Astrocyte of the cerebellum (primary cell): ENCODE measurements at regions not wholly inside any gene's neighbourhood (a gene's known extent, or its start where the extent isn't known, plus 50 kb on each side); places are given as distances from the start of the nearest gene placed in this dataset.

Source experiments
- DNase-seq: peaks from one replicate; pipeline ENCODE4 v3.0.0-alpha.2; 2011; ENCODE audit warnings: low read depth
- H3K4me3 ChIP-seq: 2 replicates; pipeline ENCODE4 v1.5.1; 2011; ENCODE audit warnings: mild to moderate bottlenecking, low read depth, low read length, moderate library complexity
- in situ Hi-C: cut with HindIII; loops from 2 replicates; pipeline ENCODE4 v1.10.0; 2017; ENCODE audit warnings: low sequenced_read_pairs
- TF ChIP-seq, protein P1 (sequence below): IDR thresholded peaks from 2 replicates; pipeline ENCODE4 v1.5.1; 2012; ENCODE audit warnings: low read length, low read depth, moderate library complexity, mild to moderate bottlenecking; ENCODE audit errors: missing control alignments

DNA sequence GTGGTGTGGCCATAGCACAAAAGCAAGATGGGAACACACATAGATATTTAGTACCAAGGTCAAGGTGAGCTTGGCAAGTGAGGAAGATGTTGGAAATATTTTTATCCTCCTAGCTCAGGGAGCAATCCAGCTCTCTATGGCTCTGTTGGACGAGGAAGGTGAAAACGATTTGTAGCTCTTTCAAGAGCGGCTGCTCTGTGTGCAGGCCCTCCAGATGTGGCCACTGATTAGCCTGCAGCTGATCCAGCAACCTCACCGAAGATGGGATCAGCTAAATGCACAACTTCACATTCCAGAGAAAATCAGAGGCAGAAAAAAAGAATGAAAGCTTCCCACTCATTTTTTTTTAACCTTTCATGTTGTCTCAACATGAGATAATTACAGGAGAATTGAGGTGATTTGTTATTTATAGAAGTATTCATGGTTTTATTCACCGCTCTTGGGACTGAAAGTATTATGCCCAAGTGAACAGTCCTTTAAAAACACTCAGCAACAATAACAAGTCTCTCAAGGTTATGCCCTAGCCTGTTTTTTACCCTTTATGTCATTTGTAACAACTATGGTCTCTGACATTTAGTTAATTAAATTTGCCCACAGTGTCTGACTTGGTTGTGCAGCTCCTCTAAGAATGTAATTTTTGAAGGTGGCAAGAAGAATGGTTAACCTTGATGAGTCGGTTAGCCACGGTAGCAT, 213.6 kb upstream of the ADARB2 start:
- TF ChIP-seq, protein P1, sequence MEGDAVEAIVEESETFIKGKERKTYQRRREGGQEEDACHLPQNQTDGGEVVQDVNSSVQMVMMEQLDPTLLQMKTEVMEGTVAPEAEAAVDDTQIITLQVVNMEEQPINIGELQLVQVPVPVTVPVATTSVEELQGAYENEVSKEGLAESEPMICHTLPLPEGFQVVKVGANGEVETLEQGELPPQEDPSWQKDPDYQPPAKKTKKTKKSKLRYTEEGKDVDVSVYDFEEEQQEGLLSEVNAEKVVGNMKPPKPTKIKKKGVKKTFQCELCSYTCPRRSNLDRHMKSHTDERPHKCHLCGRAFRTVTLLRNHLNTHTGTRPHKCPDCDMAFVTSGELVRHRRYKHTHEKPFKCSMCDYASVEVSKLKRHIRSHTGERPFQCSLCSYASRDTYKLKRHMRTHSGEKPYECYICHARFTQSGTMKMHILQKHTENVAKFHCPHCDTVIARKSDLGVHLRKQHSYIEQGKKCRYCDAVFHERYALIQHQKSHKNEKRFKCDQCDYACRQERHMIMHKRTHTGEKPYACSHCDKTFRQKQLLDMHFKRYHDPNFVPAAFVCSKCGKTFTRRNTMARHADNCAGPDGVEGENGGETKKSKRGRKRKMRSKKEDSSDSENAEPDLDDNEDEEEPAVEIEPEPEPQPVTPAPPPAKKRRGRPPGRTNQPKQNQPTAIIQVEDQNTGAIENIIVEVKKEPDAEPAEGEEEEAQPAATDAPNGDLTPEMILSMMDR, result no peak
- no peak for DNase-seq
- no peak overlapping the region for H3K4me3 ChIP-seq
- in situ Hi-C loops, result no loop called here

- H3K4me3 ChIP-seq, result no peak overlapping the region
- TF ChIP-seq, protein P1, result no peak
- no peak for DNase-seq
- in situ Hi-C loops, result no loop called here
These were observed 210.2 kb upstream of the ADARB2 start for GRCh38 chr10:1947464-1948003.

- no peak for DNase-seq
- in situ Hi-C loops, result no loop called here
- TF ChIP-seq, protein P1, result no peak
- no peak overlapping the region for H3K4me3 ChIP-seq
These were observed 207.2 kb upstream of the ADARB2 start for GRCh38 chr10:1944487-1944886.

- no peak for DNase-seq
- no peak overlapping the region for H3K4me3 ChIP-seq
- TF ChIP-seq, protein P1, result no peak
- in situ Hi-C loops, result no loop called here
These were observed 205.2 kb upstream of the ADARB2 start for GRCh38 chr10:1942478-1942877.

- in situ Hi-C loops, result no loop called here
- no peak for DNase-seq
- TF ChIP-seq, protein P1, result no peak
- H3K4me3 ChIP-seq, result no peak overlapping the region
These were observed 201.7 kb upstream of the ADARB2 start for GRCh38 chr10:1939016-1939415.

DNA sequence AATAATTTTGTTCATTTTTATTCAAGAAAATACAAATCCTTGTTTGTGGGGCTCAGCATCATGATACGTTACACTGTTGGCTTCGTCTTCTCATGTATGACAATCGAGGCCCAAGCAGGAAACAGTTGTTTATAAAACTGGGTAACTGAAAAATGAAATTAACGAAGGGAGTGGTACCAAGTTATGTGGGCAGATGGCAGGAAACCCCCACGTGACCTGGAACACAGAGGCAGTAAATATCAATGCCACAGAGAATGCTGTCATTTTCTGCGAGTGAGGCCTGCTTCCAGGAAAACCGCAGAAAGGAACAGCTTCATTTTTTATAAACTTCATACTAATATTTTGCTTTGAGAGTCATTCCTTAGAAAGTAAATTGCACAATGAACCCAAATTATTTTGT, 201.0 kb upstream of the ADARB2 start:
- TF ChIP-seq, protein P1, result no peak
- in situ Hi-C loops, result no loop called here
- no peak for DNase-seq
- no peak overlapping the region for H3K4me3 ChIP-seq
